HG02571 (cell line): ENCODE measurements at regions not wholly inside any gene's neighbourhood (a gene's known extent, or its start where the extent isn't known, plus 50 kb on each side); places are given as distances from the start of the nearest gene placed in this dataset.

Source experiments
- ATAC-seq: cut with Tn5 transposase; IDR thresholded peaks from one replicate; pipeline ENCODE4 v1.9.1; 2021; ENCODE audit warnings: mild to moderate bottlenecking, moderate library complexity; ENCODE audit not compliant: unreplicated experiment

GRCh38 chr2:220153118-220153517 lies 525.7 kb downstream of the SLC4A3 start:
- no peak for ATAC-seq

- no peak for ATAC-seq
These were observed 526.9 kb downstream of the SLC4A3 start for GRCh38 chr2:220154304-220154703.

GRCh38 chr2:220157312-220157711 lies 529.9 kb downstream of the SLC4A3 start:
- ATAC-seq = no peak

GRCh38 chr2:220159738-220160137 lies 532.3 kb downstream of the SLC4A3 start:
- no peak for ATAC-seq

- ATAC-seq = no peak
These were observed 534.9 kb downstream of the SLC4A3 start for GRCh38 chr2:220162320-220162719.

- ATAC-seq = no peak
These were observed 536.1 kb downstream of the SLC4A3 start for GRCh38 chr2:220163486-220163885.

DNA sequence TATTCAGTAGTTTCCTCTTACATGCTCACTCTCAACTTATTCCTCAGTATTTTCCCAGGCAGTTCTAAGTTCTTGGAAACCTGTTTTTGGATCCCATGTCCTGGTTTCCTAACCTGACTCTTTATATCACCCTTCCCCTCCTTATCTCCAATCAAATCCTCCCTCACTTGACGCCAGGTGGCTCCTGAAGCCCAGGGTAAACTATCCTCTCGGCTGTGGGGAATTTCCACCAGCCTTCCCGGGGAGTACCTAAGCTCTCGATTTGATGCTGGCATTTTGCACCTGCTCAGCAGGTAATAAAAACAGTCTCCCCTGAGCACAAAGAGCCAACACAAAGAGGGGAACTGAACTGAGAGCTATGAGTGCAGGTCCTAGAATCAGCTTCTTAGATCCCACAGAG lies 538.0 kb downstream of the SLC4A3 start:
- no peak for ATAC-seq

DNA sequence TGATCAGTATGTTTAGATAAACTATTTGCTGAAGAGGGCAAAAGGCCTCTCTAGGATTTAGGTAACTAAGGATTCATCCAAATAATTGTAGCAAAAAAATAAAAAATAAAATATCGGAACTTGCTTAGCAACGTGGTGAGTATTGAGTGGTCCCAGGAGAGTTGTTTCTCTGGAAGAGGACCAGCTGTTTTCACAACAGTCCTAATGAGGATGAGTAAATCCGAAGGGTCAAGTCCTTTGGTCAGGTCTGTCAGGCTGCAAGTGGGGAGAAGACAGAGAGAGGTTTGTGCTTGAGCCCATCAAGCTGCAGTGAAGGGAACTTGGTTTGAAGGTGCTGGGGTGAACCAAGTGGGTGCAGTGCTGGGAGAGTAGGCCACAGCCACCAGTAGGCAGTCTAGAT lies 539.2 kb downstream of the SLC4A3 start:
- no peak for ATAC-seq

- no peak for ATAC-seq
These were observed 540.5 kb downstream of the SLC4A3 start for GRCh38 chr2:220167956-220168355.

- no peak for ATAC-seq
These were observed 541.6 kb downstream of the SLC4A3 start for GRCh38 chr2:220168891-220169546.

DNA sequence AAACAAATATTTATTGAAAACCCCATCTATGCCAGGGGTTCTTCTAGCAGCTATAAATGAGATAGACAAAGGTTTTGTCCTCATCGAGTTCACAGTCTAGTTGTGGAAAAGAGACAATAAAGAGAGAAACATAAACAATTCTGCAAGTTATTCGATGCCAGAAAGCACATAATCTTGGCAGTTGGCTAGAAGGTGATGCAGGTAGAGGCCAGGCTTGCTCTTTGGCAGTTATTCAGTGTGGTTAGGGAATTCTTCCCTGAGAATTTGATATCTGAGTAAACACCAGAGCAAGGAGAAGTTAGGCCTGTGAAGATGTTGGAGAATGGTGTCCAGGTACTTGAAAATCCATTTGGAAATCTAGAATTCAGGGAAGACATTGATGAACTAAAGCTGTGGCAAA lies 547.4 kb downstream of the SLC4A3 start:
- no peak for ATAC-seq

- ATAC-seq = no peak
These were observed 548.5 kb downstream of the SLC4A3 start for GRCh38 chr2:220175967-220176366.

DNA sequence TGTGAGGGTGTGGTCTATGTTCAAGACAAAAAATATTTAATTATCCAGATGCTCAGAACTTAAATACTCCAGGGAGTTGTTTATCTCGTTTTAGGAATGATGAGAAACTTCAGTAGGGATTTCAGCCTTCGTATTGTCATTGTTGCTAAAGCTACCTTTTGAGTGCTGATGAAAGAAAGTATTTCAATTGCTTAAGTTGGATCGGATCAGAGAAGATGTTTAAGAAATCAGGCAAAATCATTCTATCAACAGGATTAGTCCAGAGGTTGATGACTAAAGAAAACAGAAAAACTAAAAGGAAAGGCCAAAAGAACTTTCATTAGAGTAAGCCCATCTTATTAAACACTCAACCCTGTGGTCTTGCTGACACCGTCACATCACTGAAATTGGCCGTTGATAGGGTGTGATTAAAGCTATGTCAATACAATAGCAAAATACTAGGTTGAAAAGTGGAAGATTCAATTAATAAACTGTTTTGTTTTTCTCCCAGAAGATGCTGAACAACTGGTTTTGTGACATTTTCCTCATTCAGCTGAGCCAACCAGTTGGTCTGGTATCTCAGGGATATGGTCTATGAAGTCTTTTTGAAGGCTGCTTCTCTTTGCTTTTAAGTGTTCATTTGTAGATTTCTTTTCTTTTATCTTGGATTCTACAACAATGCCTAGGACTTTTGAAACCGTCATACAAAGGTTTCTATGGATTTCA lies 551.7 kb downstream of the SLC4A3 start:
- no peak for ATAC-seq

- ATAC-seq = no peak
These were observed 553.7 kb downstream of the SLC4A3 start for GRCh38 chr2:220181165-220181564.

- ATAC-seq = no peak
These were observed 555.4 kb downstream of the SLC4A3 start for GRCh38 chr2:220182790-220183189.

DNA sequence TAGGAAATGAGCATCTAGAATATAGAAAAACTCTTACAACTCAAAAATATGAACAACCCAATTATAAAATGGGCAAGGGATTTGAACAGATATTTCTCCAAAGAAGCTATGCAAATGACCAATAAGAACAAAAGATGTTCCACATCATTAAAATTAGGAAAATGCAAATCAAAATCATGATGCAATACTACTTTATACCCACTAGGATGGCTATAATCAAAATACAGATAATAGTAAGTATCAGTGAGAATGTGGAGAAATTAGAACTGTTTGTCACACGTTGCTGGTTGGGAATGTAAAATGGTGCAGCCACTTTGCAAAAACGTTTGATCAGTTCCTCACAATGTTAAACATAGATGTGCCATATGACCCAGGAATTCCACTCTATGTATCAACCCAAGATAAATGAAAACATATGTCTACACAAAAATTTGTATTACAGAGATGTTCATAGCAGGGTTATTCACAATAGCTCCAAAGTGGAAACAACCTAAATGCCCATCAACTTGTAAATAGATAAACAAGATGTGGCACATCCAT lies 558.4 kb downstream of the SLC4A3 start:
- no peak for ATAC-seq

GRCh38 chr2:220188031-220188430 lies 560.6 kb downstream of the SLC4A3 start:
- ATAC-seq = no peak

DNA sequence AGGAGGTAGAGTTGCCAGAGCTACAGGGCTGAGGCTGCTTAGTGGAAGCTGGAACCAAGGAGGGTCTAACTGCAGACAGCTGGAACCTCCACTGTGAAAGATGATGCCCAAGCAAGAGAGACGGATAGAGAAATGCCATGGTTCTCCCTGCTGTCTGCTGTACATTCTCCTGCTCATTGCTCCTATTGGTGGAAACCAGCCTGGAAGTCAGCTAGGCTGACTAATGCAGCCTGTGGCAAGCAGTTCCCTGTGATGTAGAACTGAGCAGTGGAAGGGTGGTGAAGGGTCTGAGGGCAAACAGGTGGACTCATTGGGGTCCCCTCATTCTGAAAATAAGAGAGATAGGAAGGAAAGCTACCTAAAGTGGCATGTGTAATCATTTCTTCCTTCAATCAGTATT lies 563.6 kb downstream of the SLC4A3 start:
- no peak for ATAC-seq

DNA sequence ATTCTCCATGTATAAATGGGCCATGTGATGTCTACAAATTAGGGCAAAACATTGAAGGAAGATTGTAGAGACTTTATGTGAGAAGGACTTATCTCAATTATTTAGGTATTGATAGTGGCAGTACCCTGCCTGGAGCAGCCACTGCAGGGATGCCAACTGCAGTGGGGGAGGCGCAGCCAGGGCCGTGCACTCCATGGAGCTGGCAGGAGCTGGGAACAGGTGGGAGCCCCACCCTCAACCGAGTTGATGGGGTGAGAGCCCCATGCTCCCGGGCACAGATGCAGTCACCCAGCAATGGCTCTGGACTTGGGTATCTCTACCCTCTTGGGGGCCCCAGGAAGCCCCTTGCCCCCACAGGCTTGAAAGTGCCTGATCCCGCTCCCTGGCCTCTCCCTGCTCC lies 564.3 kb downstream of the SLC4A3 start:
- ATAC-seq = no peak

DNA sequence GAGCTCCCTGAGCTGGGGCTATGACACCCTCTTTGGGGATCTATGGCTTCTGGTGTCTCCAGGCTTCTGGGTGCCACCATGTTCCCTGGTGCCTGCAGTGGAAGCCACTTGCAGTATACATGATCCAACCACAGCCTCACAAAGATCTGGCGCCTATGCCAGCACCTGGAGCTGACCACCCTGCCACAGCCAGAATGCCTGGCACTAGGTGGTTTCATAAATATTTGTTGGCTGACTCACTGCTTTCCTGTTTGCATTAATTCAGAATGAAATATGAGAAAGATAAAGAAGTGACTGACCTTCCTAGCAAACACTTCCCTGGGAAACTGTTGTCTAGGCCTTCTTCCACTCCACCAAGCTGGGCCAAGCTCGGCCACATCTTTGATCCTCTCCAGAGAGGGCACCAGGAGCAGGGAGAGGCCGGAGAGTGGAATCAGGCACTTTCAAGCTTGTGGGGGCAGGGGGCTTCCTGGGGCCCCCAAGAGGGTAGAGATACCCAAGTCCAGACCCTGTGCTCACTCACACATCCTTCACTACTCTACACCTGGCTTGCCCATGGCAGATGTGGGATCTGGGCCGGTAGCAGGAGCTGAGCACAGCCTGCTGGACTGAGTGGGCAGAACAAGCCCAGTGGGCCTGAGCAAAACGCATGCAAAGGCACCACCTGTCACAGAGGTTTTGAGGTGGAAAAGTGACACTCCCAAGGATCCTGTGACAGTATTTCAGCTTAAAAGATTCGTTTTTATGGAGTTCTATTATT lies 565.7 kb downstream of the SLC4A3 start:
- ATAC-seq = no peak

GRCh38 chr2:220194630-220195584 lies 567.5 kb downstream of the SLC4A3 start:
- no peak for ATAC-seq
